SIG-M5 (cell line): ENCODE measurements at regions not wholly inside any gene's neighbourhood (a gene's known extent, or its start where the extent isn't known, plus 50 kb on each side); places are given as distances from the start of the nearest gene placed in this dataset.

Experiments
- DNase-seq: peaks from one replicate; lab custom pipeline; 2025; lab: John Stamatoyannopoulos, UW

- no peak for DNase-seq
These were observed 507.4 kb downstream of the METTL15 start for GRCh38 chr11:28615542-28615941.

GRCh38 chr11:28606930-28607329 is 498.7 kb downstream of the METTL15 start:
- no peak for DNase-seq

GRCh38 chr11:28599656-28600055 is 491.5 kb downstream of the METTL15 start:
- DNase-seq = no peak

- no peak for DNase-seq
These were observed 490.3 kb downstream of the METTL15 start for GRCh38 chr11:28598531-28598930.

- DNase-seq = no peak
These were observed 488.6 kb downstream of the METTL15 start for GRCh38 chr11:28596816-28597215.

GRCh38 chr11:28592141-28592540 is 484.0 kb downstream of the METTL15 start:
- no peak for DNase-seq

GRCh38 chr11:28584992-28585391 is 476.8 kb downstream of the METTL15 start:
- no peak for DNase-seq

GRCh38 chr11:28582506-28582905 is 474.3 kb downstream of the METTL15 start:
- DNase-seq = no peak

- DNase-seq = no peak
These were observed 473.4 kb downstream of the METTL15 start for GRCh38 chr11:28581286-28582242.

GRCh38 chr11:28571371-28571770 is 463.2 kb downstream of the METTL15 start:
- DNase-seq = no peak

- DNase-seq = no peak
These were observed 460.9 kb downstream of the METTL15 start for GRCh38 chr11:28569106-28569505.

GRCh38 chr11:28566339-28567089 is 458.3 kb downstream of the METTL15 start:
- no peak for DNase-seq

GRCh38 chr11:28559492-28559891 is 451.3 kb downstream of the METTL15 start:
- no peak for DNase-seq

GRCh38 chr11:28547321-28547741 is 439.1 kb downstream of the METTL15 start:
- DNase-seq = no peak

- DNase-seq = no peak
These were observed 437.3 kb downstream of the METTL15 start for GRCh38 chr11:28545536-28545935.

GRCh38 chr11:28542561-28542960 is 434.4 kb downstream of the METTL15 start:
- DNase-seq = no peak

- DNase-seq = no peak
These were observed 431.2 kb downstream of the METTL15 start for GRCh38 chr11:28539239-28540030.

- no peak for DNase-seq
These were observed 429.6 kb downstream of the METTL15 start for GRCh38 chr11:28537822-28538221.

- DNase-seq = no peak
These were observed 428.5 kb downstream of the METTL15 start for GRCh38 chr11:28536504-28537267.

GRCh38 chr11:28535677-28536076 is 427.5 kb downstream of the METTL15 start:
- no peak for DNase-seq
